NCI-H82 treated with DMSO at 0.1 percent for 48 hours (cell line): ENCODE measurements at regions not wholly inside any gene's neighbourhood (a gene's known extent, or its start where the extent isn't known, plus 50 kb on each side); places are given as distances from the start of the nearest gene placed in this dataset.
"Not testable (repeated sequence)": the region's sequence is repeated elsewhere in the genome, so short reads cannot be mapped to it uniquely, and the experiment has no call there.

ENCODE experiments used
- DNase-seq: peaks from one replicate; lab custom pipeline; 2025; ENCODE audit not compliant: unreplicated experiment; lab: John Stamatoyannopoulos, UW

DNA sequence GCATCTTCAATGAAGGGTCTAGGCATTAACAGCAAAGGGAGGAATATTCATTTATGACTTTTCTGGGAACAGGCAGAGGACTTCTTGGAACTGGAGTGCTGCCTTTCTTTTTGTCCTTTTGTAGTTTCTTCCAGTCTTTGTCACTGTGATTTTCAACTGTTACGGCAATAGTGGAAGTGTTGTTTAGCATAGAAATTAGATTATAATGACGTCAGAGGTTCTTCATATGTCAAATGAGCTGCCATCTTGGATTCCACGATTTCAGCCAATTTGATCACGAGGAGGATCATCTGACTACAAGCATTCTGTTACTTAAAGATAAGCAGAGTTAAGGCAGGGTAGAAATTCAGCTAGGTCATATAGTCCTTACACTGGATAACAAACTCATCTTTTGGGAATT, 239.0 kb downstream of the NEBL start:
- no peak for DNase-seq

DNA sequence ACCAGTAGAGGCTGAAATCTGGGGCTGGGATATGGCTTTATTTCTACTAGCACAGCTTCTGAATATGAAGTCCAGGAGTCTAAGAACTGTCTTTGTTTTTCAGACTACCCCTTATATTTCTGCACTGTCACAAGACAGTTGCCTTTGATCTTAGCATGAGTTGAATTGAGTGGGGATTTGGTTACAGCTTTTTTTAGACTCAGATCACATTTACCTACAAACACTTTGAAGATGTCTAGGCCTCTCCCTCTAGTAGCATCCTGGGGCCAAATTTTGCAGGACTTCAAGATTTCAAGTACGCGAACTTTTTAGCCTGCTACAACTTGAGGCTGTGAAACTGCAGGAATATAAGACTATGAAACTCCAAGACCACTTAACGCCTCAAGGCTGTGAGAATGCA, 240.2 kb downstream of the NEBL start:
- DNase-seq: no peak

DNA sequence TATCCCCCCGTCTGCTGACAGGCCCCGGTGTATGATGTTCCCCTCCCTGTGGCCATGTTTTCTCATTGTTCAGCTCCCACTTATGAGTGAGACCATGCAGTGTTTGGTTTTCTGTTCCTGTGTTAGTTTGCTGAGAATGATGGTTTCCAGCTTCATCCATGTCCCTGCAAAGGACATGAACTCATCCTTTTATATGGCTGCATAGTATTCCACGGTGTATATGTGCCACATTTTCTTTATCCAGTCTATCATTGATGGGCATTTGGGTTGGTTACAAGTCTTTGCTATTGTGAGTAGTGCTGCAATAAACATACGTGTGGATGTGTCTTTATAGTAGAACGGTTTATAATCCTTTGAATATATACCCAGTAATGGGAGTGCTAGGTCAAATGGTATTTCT, 244.7 kb downstream of the NEBL start:
- not testable (repeated sequence) for DNase-seq

DNA sequence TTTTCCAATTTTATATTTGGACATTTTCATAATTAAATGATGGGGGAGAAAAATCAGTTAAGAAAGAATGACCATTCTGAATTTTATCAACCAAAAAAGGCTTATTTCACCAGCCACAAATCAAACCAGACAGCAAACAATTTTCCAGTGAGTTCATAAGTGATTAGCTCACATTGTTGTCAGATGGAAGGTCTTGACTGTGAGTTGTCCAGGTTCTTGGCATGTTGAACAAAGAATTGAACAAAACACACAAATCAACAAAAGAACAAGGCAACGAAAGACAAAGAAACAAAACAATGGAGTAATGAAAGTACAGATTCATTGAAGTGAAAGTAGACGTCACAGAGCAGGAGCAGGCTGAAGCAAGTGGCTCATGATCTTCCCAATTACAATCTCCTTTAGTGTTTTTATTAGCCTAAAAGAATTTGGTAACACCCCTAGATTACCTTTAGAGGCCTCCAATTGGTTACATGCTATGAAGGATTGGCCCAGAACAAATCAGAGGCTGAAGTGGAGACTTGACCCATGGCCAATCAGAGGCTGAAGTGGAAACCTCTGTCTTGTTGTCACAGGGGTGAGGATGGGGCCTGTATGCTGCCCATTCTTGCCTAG, 248.7 kb downstream of the NEBL start:
- DNase-seq: no peak

DNA sequence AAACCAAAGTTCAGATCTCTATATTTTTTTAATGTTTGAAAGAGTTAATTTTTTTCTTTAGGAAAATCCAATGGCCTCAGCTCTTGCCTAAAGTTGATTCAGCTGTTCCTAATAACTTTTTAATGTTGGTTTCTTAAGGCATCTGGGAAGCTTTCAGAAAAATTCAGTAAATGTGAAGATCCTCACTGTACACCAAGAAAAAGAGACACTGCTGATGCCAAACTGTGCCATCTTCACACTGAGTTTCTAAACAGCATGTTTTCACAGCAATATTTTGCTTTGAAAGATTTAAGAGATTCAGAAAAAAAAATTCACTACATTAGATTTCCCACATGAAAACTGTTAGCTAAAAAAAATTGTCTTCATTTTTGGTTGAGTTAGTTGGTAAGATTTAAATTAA, 249.4 kb downstream of the NEBL start:
- DNase-seq: no peak

DNA sequence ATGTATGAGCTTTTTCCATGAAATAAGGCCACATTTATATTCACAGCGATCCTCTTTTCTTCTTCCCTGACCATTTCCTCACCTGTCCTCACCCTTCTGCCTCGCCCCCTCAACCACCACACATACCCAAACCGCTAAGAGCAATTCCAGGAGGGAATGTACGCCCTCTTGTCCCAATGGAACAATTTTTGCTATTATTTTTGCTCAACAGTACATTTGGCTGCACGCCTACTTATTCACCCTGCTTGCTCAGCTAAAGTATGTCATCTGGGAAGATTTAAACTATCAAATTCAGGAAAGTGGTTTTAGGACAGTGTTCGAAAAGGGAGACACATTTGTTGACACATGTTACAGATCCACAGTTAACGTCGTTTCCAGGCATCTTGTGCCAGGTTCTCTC, 252.7 kb downstream of the NEBL start:
- DNase-seq: no peak

DNA sequence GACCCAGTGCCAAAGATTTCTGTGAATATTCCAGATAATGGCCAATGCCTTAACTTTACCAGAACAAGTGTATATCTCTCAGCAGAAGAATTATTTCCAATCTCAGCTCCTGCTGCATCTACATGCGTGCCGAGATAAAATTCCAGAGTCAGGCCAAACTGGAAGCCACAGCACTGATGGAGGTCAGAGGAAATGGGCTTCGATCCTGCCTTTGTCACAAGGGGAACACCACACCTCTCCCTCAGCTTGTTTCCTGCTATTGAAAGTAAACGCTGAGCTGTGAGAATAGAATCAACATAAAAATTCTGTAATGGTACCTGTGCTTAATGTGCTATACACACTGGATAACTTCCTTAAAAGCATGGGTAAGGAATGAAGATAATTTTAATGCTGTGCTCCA, 255.5 kb downstream of the NEBL start:
- DNase-seq: no peak

DNA sequence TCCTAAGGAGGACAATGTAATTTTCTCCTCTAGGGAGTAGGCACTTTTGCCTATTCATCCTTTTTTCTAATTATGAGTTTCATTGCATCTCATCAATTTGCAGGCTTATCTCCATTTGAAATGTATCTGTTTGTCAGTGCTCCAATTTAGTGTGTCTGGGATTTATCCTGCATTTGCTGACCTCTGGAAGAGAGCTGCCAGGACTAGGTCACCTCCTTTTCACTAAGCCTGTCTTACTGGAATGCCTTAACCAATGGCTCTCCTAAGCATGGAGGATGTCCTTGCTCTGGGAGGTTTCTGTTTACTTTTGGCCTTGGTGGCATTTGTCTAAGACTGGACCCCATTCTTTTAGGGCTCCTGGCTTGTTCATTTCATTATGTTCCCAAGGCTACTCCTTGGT, 261.5 kb downstream of the NEBL start:
- no peak for DNase-seq

DNA sequence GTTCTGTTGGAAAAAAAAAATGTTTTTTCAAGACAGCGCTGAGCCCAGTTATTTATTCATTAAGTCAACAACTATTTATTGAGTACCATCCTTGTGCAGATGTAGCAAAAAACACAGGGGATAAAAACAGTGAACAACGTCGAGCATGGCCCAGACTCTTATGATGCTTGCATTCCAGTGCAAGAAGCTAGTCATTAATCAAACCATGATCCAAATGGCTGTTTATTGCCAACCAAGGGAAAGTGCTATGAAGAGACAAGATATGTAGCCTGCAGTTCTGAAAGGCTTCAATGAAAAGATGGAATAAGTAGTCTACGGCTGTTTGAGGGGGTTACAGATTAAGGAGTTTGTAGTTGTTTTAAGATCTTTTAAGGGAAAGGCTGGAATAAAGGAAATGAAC, 262.3 kb downstream of the NEBL start:
- DNase-seq: no peak

DNA sequence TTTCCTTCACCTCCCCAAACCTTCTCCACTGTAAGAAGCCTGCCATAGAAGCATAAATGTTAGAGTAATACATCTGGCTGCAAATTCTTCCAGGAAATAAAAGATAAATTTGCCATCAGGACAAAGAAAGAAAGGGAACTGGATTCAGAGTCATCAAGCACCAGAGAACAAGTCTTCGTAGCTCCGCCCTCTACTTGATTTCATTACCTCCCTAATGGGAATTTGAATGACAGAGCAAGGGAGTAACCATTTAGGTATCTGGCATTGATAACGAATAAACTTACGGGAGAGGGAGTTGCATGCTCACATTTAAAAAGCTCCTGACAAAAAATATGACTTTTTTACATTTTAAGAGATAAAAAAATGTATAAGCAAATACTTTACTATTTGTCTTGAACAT, 263.4 kb downstream of the NEBL start:
- DNase-seq: no peak

DNA sequence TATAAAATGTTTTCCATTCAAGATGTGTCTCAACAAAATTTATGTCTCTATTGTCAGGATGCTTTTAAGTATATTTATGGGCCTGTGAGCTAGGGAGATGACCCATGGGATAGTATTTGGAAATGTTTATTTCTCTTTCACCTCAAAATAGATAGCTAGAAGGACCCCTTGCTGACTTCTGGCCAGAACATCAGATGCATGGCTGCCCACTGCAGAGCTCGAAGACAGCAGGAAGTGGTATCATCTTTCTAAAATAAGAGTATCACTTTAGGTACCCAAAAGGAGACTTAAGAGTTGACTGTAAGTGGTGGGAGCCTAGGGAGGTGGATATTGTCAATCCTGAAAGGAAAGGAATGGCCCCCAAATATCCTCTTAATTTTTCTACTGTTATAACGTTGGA, 264.4 kb downstream of the NEBL start:
- DNase-seq: no peak

DNA sequence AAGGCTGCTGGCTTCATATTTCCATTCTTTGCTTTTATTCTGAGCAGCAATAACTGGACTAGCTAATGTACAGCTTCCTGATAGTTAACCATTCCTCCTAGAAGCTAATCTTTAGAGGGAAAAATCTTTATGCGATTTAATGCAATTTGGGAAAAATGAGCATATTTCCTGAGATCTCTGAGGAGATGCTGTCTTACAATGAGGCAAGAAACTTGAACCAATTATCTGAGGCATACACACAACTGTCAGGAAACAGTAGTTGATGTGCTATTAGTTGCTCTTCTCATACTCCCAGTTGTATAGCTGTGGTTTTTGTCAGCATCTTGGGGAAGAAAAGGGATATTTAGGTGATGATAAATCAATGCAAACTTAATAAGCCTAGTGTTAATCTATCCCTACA, 265.9 kb downstream of the NEBL start:
- no peak for DNase-seq

DNA sequence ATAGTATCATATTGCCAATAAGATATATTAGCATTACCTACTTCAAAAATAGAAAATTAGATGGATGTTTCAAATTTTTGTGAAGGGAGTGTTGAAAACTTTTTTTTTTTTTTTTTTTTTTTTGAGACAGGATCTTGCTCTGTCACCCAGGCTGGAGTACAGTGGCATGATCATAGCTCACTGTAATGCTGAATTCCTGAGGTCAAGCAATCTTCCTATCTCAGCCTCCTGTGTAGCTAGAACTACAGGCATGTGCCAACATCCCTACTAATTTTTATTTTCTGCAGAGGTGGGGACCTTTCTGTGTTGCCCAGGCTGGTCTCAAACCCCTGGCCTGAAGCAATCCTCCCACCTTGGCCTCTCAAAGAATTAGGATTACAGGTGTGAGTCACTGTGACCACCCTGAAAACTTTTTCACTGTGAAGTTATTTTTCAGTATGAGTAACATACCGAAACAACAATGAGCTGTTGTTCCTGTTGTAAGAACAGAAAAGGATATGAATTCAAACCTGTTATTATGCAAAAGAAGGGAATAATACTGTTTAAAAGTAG, 266.9 kb downstream of the NEBL start:
- no peak for DNase-seq

DNA sequence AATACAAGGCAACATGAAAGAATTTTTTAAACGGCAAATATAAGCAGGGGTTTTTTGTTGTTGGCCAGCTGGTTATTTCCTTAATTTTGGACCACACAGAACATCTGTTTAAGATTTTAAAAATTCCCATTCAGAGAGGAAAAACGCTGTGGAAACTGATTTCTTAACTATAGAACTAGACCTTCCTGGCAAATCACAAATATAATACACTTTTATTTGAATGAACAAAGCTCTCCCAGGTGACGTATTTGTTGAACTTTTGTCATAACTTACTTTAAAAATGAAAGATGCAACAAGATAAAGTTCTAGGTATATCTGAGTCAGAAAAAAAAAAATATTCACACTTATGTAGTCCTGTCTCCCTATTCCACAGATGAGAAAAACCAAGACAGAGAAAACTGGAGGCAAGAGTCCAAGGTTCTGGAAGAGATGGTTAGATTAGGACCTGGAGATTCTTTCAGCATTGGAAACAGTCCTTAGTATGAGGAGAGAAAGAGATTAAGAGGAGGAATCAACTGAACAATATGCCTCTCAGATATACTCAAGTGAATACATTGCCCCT, 269.1 kb downstream of the NEBL start:
- no peak for DNase-seq

DNA sequence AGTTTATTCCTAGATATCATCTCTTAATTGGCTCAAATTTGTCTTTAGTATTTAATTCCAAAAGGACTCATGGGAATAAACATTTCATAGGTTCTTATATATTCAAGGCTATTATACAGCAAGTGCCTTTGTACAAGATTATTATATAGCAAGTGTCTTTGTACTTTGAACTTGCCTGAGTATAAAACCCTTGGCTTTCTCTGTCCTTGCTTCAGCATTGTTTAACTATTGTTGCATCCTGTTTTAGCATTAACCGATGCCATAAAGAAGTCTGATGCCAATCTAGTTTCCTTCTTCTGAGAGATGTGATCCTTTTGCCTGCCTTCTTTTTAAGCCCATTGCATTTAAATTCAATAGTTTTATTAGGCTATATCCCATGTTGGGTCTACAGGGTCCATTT, 270.0 kb downstream of the NEBL start:
- DNase-seq: no peak

DNA sequence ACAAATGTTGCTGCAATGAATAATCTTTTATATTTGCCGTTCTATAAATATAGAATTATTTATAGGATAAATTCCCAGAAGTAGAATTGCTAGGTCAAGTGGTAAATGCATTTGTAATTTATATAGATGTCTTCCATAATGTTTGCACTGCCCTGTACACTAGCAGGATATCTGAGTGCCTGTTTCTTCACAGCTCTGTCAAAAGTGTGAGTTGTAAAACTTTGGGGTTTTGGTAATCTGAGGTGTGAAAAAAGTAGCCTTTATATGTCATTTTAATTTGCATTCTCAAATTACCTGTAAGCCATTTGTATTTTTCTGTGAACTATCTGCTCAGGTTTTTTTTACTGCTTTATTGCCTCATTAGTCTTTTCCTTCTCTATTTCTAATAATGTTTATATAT, 271.2 kb downstream of the NEBL start:
- DNase-seq: no peak

DNA sequence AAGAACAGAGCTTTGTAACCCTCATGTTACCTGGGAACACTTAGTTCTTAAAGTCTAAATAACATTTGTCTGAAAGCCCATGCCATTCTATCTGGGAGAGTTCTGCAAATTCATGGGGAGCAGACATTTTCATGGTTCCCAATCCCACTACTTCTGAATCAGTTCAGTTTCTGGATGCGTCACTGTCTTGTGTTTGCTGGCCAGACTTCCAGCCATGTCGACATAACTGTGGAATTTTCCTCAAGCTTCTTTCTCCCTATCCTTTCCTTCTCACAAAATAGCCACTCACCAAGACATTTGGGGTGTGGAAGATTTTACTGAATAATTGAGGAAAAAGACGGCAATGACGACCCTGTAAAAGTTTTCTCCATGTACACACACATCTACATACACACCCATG, 272.5 kb downstream of the NEBL start:
- DNase-seq: no peak

DNA sequence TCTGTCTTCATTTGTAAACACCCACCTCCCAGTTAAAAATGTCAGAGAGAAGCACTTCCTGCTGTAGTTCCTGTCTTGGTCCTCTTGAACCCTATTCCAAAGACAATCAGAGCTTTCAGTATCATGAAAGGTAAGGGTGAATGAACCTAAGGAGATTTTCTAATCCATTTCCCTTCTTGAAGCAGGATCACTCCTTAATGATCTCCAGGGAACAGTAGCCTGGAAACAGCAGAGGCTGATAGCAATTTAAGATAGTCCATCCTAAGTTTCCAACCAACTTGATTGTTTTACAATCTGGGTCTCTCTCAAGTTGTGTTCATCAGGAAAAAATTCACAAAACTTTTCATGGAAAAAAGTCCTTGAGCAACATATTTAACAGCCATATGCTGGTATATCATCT, 273.6 kb downstream of the NEBL start:
- DNase-seq: no peak

DNA sequence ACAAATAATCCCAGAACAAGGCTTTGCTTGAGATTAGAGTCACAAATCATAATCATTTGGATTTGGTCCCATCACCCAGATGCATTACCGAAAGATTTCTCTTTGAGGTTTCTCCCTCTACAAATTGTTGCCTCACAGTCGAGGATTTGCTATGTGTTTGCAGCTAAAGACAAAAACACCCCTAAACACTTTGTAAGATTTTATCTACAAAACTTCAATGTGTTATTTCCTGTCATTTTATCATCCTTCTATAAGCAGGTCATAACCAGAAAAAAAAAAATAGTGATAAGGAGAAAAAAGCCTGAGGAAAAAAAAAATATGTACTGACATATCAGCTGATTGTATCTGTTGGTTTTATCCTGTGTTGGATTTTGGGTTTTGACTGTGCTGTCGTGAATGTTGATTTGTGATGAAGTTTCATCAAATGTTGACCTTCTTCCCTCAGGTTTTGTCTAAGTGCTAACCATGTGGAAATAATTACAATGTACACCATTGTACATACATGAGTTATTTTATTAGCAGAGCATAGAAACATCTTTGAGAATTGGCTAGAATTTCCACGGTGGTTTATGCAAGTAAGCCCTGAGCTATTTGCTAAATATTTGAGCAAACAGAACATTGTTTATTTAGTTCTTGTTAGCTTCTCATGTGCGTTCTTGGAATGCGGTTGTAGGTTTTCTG, 274.4 kb downstream of the NEBL start:
- no peak for DNase-seq

DNA sequence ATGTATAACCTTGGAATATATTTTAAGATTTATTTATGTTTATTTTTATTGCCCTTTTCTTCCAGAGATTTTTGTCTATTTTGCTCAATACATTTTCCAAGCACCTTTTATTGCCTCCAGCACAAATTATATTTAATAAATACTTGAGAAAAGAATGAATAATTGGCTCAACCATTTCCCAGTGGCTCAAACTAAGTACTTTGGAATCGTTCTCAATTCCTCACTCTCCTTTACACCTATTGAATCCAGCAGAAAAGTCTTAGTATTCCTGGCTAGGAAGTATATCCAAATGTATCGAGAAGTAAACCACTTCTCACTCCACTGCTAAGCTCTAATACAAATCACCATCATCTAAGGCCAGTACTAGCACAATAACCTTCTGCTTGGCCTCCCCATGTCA, 276.1 kb downstream of the NEBL start:
- DNase-seq: no peak

DNA sequence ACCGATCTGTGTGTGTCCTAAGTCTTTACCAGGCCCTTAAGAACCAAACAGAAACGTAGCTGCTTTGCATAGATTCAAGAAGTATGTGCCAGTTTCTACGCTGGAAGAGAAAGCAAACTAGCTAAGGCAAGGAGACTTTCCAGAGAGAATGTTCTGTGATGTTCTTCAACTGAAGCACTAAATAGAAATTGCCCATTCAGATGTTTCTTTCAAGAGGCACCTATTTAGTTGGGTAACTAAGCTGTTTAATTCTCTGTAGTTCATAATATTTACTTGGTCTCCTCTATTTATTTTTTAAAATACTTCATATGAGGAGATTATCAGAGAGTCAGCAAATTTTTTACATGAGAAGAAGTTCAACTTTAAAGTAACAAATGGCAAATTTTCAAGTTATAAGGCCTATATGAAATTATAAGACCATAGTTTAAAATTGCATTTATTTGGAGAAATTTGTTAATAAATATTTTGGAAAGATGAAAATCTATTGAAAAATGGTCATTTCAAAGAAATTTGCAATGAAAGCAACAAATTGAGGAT, 279.0 kb downstream of the NEBL start:
- no peak for DNase-seq
